Progenitor cell of endocrine pancreas (in vitro differentiated cells): ENCODE measurements at regions not wholly inside any gene's neighbourhood (a gene's known extent, or its start where the extent isn't known, plus 50 kb on each side); places are given as distances from the start of the nearest gene placed in this dataset.

Experiments used
- DNase-seq: peaks from one replicate; pipeline ENCODE4 v3.0.0; 2021; ENCODE audit warnings: low spot score; ENCODE audit not compliant: unreplicated experiment
- H3K27ac Mint-ChIP-seq: 2 replicates; pipeline ENCODE4 v1.8.0; 2021; ENCODE audit warnings: mild to moderate bottlenecking, moderate library complexity, mixed read lengths
- H3K27me3 Mint-ChIP-seq: 2 replicates; pipeline ENCODE4 v1.8.0; 2021; ENCODE audit warnings: mixed read lengths
- H3K36me3 Mint-ChIP-seq: 2 replicates; pipeline ENCODE4 v1.8.0; 2022; ENCODE audit warnings: mixed read lengths; ENCODE audit not compliant: insufficient read depth
- H3K4me1 Mint-ChIP-seq: 2 replicates; pipeline ENCODE4 v1.8.0; 2021; ENCODE audit warnings: low read depth, mixed read lengths
- H3K4me3 Mint-ChIP-seq: 2 replicates; pipeline ENCODE4 v1.8.0; 2021; ENCODE audit warnings: low read depth, mild to moderate bottlenecking, moderate library complexity, mixed read lengths
- H3K9me3 Mint-ChIP-seq: 2 replicates; pipeline ENCODE4 v1.8.0; 2021; ENCODE audit warnings: low read depth, mixed read lengths
- TF ChIP-seq, protein P1 (sequence below): fragments of 200-600 bp; sonication (generic); IDR thresholded peaks from one replicate; pipeline ENCODE4 v1.5.0; 2021; ENCODE audit warnings: antibody characterized with exemption, mild to moderate bottlenecking; ENCODE audit not compliant: unreplicated experiment

DNA sequence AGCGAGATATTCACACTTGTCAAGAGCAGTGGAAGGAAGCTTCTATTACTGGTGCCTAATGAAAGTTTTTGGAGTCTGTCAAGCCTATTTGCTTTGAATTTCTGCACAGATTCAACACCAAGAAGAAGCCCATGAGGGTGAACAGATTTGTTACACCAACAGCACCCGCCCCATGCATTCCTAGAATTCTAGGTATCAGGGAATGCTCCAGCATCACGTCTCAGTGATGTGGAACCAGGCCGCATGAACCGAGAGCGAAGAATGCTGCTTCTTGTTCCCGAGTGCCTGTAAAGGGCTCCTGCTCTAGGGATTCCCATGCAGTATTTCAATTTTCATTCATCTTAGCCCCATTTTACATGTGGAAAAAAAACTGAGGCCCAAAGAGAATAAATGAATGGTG is 69.7 kb downstream of the KCNF1 start:
- Mint-ChIP-seq H3K4me1 (no peaks in the 10 kb centered on the region), H3K4me3 (no peak overlapping the region), H3K9me3 (no peaks in the 10 kb centered on the region), H3K36me3 (no peaks in the 10 kb centered on the region), H3K27ac (no peak overlapping the region), H3K27me3 (peaks cover 14% of the 10 kb centered on the region)
- TF ChIP-seq, protein P1, sequence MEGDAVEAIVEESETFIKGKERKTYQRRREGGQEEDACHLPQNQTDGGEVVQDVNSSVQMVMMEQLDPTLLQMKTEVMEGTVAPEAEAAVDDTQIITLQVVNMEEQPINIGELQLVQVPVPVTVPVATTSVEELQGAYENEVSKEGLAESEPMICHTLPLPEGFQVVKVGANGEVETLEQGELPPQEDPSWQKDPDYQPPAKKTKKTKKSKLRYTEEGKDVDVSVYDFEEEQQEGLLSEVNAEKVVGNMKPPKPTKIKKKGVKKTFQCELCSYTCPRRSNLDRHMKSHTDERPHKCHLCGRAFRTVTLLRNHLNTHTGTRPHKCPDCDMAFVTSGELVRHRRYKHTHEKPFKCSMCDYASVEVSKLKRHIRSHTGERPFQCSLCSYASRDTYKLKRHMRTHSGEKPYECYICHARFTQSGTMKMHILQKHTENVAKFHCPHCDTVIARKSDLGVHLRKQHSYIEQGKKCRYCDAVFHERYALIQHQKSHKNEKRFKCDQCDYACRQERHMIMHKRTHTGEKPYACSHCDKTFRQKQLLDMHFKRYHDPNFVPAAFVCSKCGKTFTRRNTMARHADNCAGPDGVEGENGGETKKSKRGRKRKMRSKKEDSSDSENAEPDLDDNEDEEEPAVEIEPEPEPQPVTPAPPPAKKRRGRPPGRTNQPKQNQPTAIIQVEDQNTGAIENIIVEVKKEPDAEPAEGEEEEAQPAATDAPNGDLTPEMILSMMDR, result no peak
- no peak for DNase-seq

DNA sequence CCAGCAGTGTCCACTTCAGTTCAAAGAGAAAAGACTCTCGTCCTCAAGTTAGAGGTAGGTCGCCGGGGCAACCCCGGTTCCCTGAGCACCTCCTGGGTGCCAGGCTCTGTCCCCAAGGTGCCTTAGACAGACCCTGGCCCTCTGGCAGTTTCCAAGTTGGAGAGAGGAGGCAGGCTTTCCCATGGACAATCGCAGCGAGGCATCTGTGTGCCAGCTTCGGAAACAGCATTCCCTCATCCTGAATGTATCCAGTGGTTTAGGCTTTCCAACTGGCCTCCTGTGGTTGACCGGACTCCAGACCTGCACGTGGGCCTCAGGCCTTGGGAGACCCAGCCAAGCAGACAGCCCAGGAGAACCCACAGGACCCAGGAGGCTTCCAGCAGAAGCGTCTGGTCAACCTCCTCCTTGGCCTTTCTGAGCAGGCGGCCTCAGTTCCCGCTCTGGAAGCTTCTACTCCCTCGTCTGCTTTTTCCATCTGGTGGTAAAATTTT is 70.3 kb downstream of the KCNF1 start:
- no peak overlapping the region for H3K27ac Mint-ChIP-seq
- TF ChIP-seq, protein P1, result no peak
- H3K4me3 Mint-ChIP-seq, result no peak overlapping the region
- peaks cover 13% of the 10 kb centered on the region for H3K27me3 Mint-ChIP-seq
- H3K4me1 Mint-ChIP-seq, result no peaks in the 10 kb centered on the region
- H3K9me3 Mint-ChIP-seq, result no peaks in the 10 kb centered on the region
- DNase-seq, result no peak
- H3K36me3 Mint-ChIP-seq, result no peaks in the 10 kb centered on the region

DNA sequence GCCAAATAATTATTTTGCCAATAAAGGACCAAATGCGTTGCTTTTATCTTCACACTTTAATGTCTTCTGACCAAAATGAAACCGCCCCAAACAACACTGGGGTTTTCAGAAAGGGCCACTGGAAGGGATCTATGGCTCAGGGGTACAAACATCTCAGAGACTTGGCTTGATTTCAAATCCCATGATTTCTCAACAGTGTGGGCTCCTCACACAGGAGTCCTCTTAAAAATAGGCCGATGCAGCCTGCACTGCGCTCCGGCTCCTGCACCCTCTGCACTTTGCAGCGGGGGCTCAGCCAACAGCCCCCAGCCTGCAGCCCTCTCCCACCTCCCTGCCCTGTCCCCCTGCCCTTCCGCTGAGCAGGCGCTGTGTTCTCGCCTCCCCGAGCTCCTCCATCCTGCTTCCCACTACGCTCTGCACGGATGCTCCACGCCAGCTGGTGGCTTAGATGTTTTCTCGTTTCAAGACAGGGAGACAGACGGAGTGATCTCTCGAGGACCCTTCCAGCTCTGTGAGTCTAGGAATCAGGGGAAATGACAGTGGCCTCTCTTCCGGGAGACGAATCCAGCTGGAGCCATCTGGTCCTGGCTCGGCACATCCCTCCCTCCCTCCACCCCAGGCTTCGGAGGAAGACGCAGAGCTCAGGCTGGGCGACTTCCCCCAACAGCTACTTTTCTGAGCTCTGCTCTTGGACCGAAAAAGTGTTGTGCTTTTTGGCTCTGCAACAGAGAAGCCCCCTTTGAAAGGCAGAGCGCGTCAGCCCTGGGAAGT is 71.4 kb downstream of the KCNF1 start:
- TF ChIP-seq, protein P1, result no peak
- DNase-seq, result no peak
- H3K9me3 Mint-ChIP-seq, result no peaks in the 10 kb centered on the region
- no peak overlapping the region for H3K4me3 Mint-ChIP-seq
- no peaks in the 10 kb centered on the region for H3K36me3 Mint-ChIP-seq
- peaks cover 9% of the 10 kb centered on the region for H3K27me3 Mint-ChIP-seq
- no peaks in the 10 kb centered on the region for H3K4me1 Mint-ChIP-seq
- no peak overlapping the region for H3K27ac Mint-ChIP-seq

DNA sequence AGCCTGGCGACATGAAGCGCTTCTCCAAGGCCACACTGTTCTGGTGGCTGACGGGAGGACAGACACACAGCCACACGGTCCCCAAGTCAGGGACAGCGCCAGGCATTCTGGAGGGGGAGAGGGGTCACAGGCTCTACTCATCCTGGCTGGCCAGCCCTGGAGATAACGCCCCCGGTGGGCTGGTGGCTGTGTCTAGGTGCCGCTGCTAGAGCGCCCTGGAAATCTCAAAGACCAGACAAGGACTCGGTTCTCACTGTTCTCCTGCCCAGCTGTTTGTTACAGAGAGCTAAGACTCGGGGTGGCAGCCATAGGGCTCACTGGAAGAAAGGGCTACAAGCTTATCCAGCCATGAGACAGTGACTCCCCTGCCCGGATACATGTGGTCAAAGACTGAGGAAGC is 72.0 kb downstream of the KCNF1 start:
- no peaks in the 10 kb centered on the region for H3K36me3 Mint-ChIP-seq

DNA sequence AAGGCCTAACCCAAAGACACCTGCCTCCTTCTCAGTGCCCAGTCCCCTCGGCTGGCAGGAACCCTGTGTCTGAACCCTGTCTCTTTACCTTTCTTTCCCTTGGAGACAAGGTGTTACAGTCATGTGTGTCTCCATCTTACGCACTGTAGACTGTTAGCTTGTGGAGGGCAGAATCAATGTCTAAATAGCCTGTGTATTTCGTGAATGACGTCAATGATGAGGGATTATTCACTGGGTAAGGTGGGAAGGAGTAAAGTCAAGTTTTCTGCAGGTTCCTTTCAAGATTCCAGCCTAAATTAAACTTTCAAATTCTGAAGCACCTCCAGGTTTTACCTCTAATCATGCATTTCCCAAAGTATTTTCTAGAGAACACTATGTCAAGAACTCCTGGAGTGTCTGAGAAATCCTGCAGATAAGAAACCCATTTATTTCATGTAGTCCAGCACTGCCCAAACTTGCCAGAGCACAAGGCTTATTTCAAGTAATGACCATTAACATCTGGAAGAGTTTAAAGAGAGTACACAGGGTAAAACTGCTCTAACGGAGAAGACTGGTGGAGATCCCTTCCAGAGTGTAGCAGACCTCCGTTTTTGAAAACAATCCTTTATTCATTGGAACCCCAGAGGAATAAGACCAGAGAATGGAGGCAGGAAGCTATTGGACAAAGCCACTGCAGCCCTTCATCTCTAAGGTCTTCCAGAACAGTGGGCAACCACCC is 72.8 kb downstream of the KCNF1 start:
- Mint-ChIP-seq H3K4me1 (no peaks in the 10 kb centered on the region), H3K4me3 (no peak overlapping the region), H3K9me3 (no peaks in the 10 kb centered on the region), H3K27me3 (peaks cover 3% of the 10 kb centered on the region), H3K36me3 (no peaks in the 10 kb centered on the region), H3K27ac (no peak overlapping the region)
- TF ChIP-seq, protein P1, result no peak
- DNase-seq, result no peak

More for the DNA sequence above, 72.0 kb downstream of the KCNF1 start:
- no peak overlapping the region for H3K4me3 Mint-ChIP-seq
- H3K4me1 Mint-ChIP-seq, result no peaks in the 10 kb centered on the region
- TF ChIP-seq, protein P1, result no peak
- no peak for DNase-seq
- no peaks in the 10 kb centered on the region for H3K9me3 Mint-ChIP-seq
- H3K27ac Mint-ChIP-seq, result no peak overlapping the region
- H3K27me3 Mint-ChIP-seq, result peaks cover 8% of the 10 kb centered on the region
